ENCODE measurements at regions not wholly inside any gene's neighbourhood (a gene's known extent, or its start where the extent isn't known, plus 50 kb on each side); places are given as distances from the start of the nearest gene placed in this dataset.

- no peak overlapping the region for H3K27ac ChIP-seq (ENCODE audit: extremely low read length, insufficient read depth, low read length)
- ChIA-PET POLR2A (no interaction called here), CTCF (ENCODE audit: low intra/inter-chr PET ratio, low total read pairs) (no interaction called here)
- H3K4me2 ChIP-seq (ENCODE audit: low read depth, low read length) = no peak overlapping the region
- no peak overlapping the region for H2AFZ ChIP-seq (ENCODE audit: low read length)
- H3K4me1 ChIP-seq (ENCODE audit: insufficient read depth, low read length) = no peaks in the 10 kb centered on the region
- in situ Hi-C loops (cut with HindIII; ENCODE audit: extremely low pct_ligation_motif_present, low pct_unique_long_range_greater_than_20kb) (no loop called here), intact Hi-C loops (cut with micrococcal nuclease; ENCODE audit: unreplicated experiment) (no loop called here)
- no peak for ATAC-seq
- no peaks in the 10 kb centered on the region for H4K20me1 ChIP-seq (ENCODE audit: insufficient read depth, low read length)
- FAIRE-seq = no peak
- no TSS peak for BruUV-seq (replicated peaks)
- H3K27me3 ChIP-seq (ENCODE audit: control insufficient read depth in 1 of 2, insufficient read depth in 2 of 2, low read length in 2 of 2) = no peaks in the 10 kb centered on the region
- 0% methylated on average over 1 of the region's 1 CpG for WGBS (ENCODE audit: low lambda C conversion rate)
- no peak overlapping the region for H3K9ac ChIP-seq (ENCODE audit: insufficient read depth, low read depth, low read length)
- no peaks in the 10 kb centered on the region for H3K36me3 ChIP-seq (replicated peaks in 1 of 2; ENCODE audit: control insufficient read depth in 1 of 2, insufficient read depth in 2 of 2, low read length in 2 of 2)
- DNase-seq (ENCODE audit: low spot score) = peak; percentile 0
- no peak overlapping the region for H3K4me3 ChIP-seq (replicated peaks in 1 of 3; ENCODE audit: insufficient read depth in 1 of 3, low read depth in 2 of 3, low read length in 3 of 3)
- H3K9me3 ChIP-seq (ENCODE audit: low read length) = no peaks in the 10 kb centered on the region; the same call in 1 of the 2 replicates
- H3K79me2 ChIP-seq (ENCODE audit: insufficient read depth, low read length) = no peaks in the 10 kb centered on the region
- TF ChIP-seq DR1 (CRISPR knock-in tag; IDR thresholded peaks at IDR 0.05) = no peak
- TF ChIP-seq EEA1 (CRISPR knock-in tag; IDR thresholded peaks at IDR 0.05; ENCODE audit: borderline replicate concordance) = no peak
- TF ChIP-seq ZBTB7A (CRISPR knock-in tag; IDR thresholded peaks at IDR 0.05) = no peak
- TF ChIP-seq, protein P1, sequence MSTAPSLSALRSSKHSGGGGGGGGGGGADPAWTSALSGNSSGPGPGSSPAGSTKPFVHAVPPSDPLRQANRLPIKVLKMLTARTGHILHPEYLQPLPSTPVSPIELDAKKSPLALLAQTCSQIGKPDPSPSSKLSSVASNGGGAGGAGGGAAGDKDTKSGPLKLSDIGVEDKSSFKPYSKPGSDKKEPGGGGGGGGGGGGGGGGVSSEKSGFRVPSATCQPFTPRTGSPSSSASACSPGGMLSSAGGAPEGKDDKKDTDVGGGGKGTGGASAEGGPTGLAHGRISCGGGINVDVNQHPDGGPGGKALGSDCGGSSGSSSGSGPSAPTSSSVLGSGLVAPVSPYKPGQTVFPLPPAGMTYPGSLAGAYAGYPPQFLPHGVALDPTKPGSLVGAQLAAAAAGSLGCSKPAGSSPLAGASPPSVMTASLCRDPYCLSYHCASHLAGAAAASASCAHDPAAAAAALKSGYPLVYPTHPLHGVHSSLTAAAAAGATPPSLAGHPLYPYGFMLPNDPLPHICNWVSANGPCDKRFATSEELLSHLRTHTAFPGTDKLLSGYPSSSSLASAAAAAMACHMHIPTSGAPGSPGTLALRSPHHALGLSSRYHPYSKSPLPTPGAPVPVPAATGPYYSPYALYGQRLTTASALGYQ (CRISPR knock-in tag; IDR thresholded peaks at IDR 0.05) = no peak
- TF ChIP-seq ZNF333 (CRISPR knock-in tag; IDR thresholded peaks at IDR 0.05; ENCODE audit: borderline replicate concordance) = no peak
- TF ChIP-seq GMEB2 (CRISPR knock-in tag; IDR thresholded peaks at IDR 0.05; ENCODE audit: low read depth) = no peak
- TF ChIP-seq REST (IDR thresholded peaks at IDR 0.05; ENCODE audit: borderline replicate concordance in 1 of 2, low read depth in 1 of 2, low read length in 2 of 2) = no peak
- no peak for TF ChIP-seq KDM2A (CRISPR knock-in tag; IDR thresholded peaks at IDR 0.05; ENCODE audit: borderline replicate concordance, low read depth)
- TF ChIP-seq ARNT2 (CRISPR knock-in tag; IDR thresholded peaks at IDR 0.05; ENCODE audit: low read depth) = no peak
- no peak for TF ChIP-seq E2F1 (CRISPR knock-in tag; IDR thresholded peaks at IDR 0.05)
- TF ChIP-seq RAD51 (IDR thresholded peaks at IDR 0.05; ENCODE audit: borderline replicate concordance) = no peak
- no peak for TF ChIP-seq ZNF674 (CRISPR knock-in tag; IDR thresholded peaks at IDR 0.05; ENCODE audit: low read depth)
- TF ChIP-seq ETV5 (CRISPR knock-in tag; IDR thresholded peaks at IDR 0.05; ENCODE audit: borderline replicate concordance) = no peak
- TF ChIP-seq MED13 (CRISPR knock-in tag; IDR thresholded peaks at IDR 0.05) = no peak
- TF ChIP-seq, protein P2, sequence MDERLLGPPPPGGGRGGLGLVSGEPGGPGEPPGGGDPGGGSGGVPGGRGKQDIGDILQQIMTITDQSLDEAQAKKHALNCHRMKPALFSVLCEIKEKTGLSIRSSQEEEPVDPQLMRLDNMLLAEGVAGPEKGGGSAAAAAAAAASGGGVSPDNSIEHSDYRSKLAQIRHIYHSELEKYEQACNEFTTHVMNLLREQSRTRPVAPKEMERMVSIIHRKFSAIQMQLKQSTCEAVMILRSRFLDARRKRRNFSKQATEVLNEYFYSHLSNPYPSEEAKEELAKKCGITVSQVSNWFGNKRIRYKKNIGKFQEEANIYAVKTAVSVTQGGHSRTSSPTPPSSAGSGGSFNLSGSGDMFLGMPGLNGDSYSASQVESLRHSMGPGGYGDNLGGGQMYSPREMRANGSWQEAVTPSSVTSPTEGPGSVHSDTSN (CRISPR knock-in tag; IDR thresholded peaks at IDR 0.05) = no peak
- no peak for TF ChIP-seq TOE1 (CRISPR knock-in tag; IDR thresholded peaks at IDR 0.05)
- no peak for TF ChIP-seq ZFAT (CRISPR knock-in tag; conservative IDR thresholded peaks at IDR 0.05)
Measured at GRCh38 chr3:161781381-161781780, 284.8 kb downstream of the OTOL1 start.

All from HepG2 (cell line).